HAP-1 (cell line): ENCODE measurements at regions not wholly inside any gene's neighbourhood (a gene's known extent, or its start where the extent isn't known, plus 50 kb on each side); places are given as distances from the start of the nearest gene placed in this dataset.
"Not testable (repeated sequence)": the region's sequence is repeated elsewhere in the genome, so short reads cannot be mapped to it uniquely, and the experiment has no call there.

Experiments
- DNase-seq, 2 experiments: peaks; one replicate each; pipeline ENCODE4 v3.0.0-alpha.2; 2016 to 2020; ENCODE audit warnings: low spot score in 2 of 2
- H3K27me3 ChIP-seq: fragments of 250-450 bp; sonication (Bioruptor Pico); 2 replicates; pipeline ENCODE4 v1.5.1; 2020; ENCODE audit warnings: low read depth, mild to moderate bottlenecking, moderate library complexity
- H3K36me3 ChIP-seq: fragments of 250-450 bp; sonication (Bioruptor Pico); replicated peaks from 2 replicates; pipeline ENCODE4 v1.5.1; 2020; ENCODE audit warnings: mild to moderate bottlenecking
- H3K4me1 ChIP-seq: fragments of 250-450 bp; sonication (Bioruptor Pico); 2 replicates; pipeline ENCODE4 v1.5.1; 2020; ENCODE audit warnings: mild to moderate bottlenecking
- H3K4me3 ChIP-seq: fragments of 250-450 bp; sonication (Bioruptor Pico); 2 replicates; pipeline ENCODE4 v1.5.1; 2020; ENCODE audit warnings: mild to moderate bottlenecking, moderate library complexity
- H3K9me3 ChIP-seq: fragments of 250-450 bp; sonication (Bioruptor Pico); 2 replicates; pipeline ENCODE4 v1.5.1; 2020; ENCODE audit warnings: mild to moderate bottlenecking, moderate library complexity
- in situ Hi-C: fragments of 300-500 bp; cut with MboI; formaldehyde crosslinking; loops from 3 replicates; pipeline ENCODE4 v1.14.3; 2020; ENCODE audit warnings: low sequenced_read_pairs, inconsistent platforms, mixed read lengths

- Histone ChIP-seq H3K4me1 (no peaks in the 10 kb centered on the region), H3K36me3 (no peaks in the 10 kb centered on the region), H3K4me3 (no peak overlapping the region), H3K9me3 (no peaks in the 10 kb centered on the region), H3K27me3 (no peaks in the 10 kb centered on the region)
- in situ Hi-C loops: no loop called here
- DNase-seq: no peak
Observed at GRCh38 chr5:10892147-10892910, 131.3 kb upstream of the DAP start.

DNA sequence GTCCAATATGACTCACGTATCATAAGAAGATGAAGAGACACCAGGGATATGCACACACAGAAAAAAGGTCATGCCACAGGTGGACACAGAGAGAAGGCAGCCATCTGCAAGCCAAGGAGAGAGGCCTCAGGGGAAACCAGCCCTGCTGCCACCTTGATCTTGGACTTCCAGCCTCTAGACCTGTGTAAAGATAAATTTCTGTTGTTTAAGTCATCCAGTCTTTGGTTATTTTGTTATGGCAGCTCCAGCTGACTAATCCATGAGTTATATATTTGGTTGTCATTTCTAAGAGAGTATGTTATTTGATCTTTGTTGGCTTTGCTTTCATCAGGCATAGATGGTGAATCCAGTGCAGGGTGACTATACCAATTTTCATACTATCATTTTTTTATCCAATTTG is 130.2 kb upstream of the DAP start:
- Histone ChIP-seq H3K27me3 (no peaks in the 10 kb centered on the region), H3K4me3 (no peak overlapping the region), H3K36me3 (no peaks in the 10 kb centered on the region), H3K9me3 (no peaks in the 10 kb centered on the region), H3K4me1 (no peaks in the 10 kb centered on the region)
- no peak for DNase-seq
- in situ Hi-C loops: no loop called here

- H3K27me3 ChIP-seq: no peaks in the 10 kb centered on the region
- H3K4me1 ChIP-seq: no peaks in the 10 kb centered on the region
- DNase-seq: no peak
- no peaks in the 10 kb centered on the region for H3K9me3 ChIP-seq
- in situ Hi-C loops: no loop called here
- no peaks in the 10 kb centered on the region for H3K36me3 ChIP-seq
- no peak overlapping the region for H3K4me3 ChIP-seq
Observed at GRCh38 chr5:10886497-10886896, 125.5 kb upstream of the DAP start.

GRCh38 chr5:10885026-10885425 is 124.0 kb upstream of the DAP start:
- no peak for DNase-seq
- Histone ChIP-seq H3K9me3 (no peaks in the 10 kb centered on the region), H3K4me3 (no peak overlapping the region), H3K27me3 (no peaks in the 10 kb centered on the region), H3K36me3 (no peaks in the 10 kb centered on the region), H3K4me1 (no peaks in the 10 kb centered on the region)
- in situ Hi-C loops: no loop called here

GRCh38 chr5:10883945-10884344 is 122.9 kb upstream of the DAP start:
- DNase-seq, H3K4me1 ChIP-seq, H3K36me3 ChIP-seq, H3K27me3 ChIP-seq, H3K9me3 ChIP-seq, H3K4me3 ChIP-seq, in situ Hi-C loops: not testable (repeated sequence)

DNA sequence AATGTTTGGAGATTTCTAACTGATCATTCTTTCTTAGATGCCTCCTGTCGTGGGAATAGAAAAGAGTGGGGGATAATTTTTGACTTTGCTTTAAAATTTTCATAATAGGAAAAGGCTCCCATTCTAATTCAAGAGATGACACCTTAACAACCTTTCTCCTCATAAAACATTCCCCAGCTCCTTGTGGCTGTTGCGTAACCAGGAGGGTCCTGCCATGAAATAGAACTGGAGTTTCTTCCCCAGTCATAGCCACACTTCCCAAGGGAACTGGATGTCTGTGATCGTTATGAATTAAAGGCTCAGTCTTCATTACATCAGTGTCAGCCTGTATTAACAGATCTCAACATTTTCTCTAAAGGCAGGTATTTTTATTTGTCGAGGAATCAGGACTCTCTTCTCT is 119.9 kb upstream of the DAP start:
- no peak overlapping the region for H3K4me3 ChIP-seq
- no peaks in the 10 kb centered on the region for H3K27me3 ChIP-seq
- no peaks in the 10 kb centered on the region for H3K9me3 ChIP-seq
- no peak for DNase-seq
- in situ Hi-C loops: no loop called here
- no peaks in the 10 kb centered on the region for H3K36me3 ChIP-seq
- H3K4me1 ChIP-seq: no peaks in the 10 kb centered on the region

DNA sequence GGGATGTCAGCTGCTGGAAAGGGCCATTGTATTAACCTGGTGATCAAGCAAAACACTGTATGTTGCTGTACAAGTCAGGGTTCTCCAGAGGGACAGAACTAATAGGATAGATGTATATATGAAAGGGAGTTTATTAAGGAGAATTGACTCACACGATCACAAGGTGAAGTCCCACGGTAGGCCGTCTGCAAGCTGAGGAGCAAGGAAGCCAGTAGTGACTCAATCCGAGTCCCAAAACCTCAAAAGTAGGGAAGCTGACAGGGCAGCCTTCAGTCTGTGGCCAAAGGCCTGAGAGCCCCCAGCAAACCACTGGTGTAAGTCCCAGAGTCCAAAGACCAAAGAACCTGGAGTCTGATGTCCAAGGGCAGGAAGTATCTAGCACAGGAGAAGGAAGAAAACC is 116.0 kb upstream of the DAP start:
- H3K36me3 ChIP-seq, DNase-seq, H3K4me3 ChIP-seq, in situ Hi-C loops, H3K9me3 ChIP-seq, H3K4me1 ChIP-seq, H3K27me3 ChIP-seq: not testable (repeated sequence)

- Histone ChIP-seq H3K4me3 (no peak overlapping the region), H3K36me3 (no peaks in the 10 kb centered on the region), H3K27me3 (no peaks in the 10 kb centered on the region), H3K4me1 (no peaks in the 10 kb centered on the region), H3K9me3 (no peaks in the 10 kb centered on the region)
- in situ Hi-C loops: no loop called here
- DNase-seq: no peak
Observed at GRCh38 chr5:10876006-10876744, 115.1 kb upstream of the DAP start.

DNA sequence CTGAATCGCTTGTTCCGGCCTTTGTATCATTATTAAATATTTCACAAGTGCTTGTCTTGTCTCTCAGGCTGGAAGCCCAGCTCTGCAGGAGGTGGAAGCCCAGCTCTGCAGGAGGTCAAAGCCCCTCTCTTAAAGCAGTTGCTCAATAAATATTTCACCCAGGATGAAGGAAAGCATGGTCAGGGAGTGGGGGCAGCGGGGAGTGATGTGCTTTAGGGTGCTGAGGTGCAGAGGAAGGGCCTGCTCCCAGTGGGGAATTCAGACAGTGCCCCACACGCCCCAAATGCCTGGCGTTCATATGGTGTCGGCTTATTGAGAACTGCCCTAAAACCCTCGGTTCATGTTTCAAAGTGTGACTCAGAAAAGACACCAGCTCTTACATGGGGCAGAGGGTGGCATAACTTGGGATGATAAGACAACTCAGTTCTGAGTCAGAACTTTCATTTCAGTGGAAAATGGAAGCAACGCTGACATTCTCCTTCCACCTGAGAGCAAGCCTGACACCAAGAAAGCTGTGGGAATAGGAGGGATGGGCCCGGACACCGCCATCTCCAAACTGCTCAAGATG is 114.3 kb upstream of the DAP start:
- H3K36me3 ChIP-seq: no peaks in the 10 kb centered on the region
- no peaks in the 10 kb centered on the region for H3K9me3 ChIP-seq
- no peaks in the 10 kb centered on the region for H3K4me1 ChIP-seq
- DNase-seq: no peak
- no peak overlapping the region for H3K4me3 ChIP-seq
- in situ Hi-C loops: no loop called here
- no peaks in the 10 kb centered on the region for H3K27me3 ChIP-seq

DNA sequence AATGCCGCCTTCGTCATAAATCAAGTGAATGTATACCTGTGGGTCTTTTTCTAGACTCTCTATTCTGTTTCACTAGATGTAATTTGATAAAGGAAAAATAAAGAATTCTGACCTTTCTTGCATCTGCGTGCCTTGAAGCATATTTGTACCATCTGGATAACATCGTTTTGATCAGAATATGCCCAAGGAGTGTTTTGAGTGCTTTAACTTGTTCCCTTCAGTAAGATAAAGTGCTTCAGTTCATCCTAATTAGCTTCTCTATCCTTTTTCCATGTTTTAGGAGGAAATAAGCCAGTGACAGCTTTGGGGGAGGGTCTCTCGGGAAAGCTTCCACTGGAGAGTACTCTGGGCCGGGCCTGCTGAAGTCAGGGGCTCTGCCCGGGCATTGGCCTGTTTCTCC is 113.5 kb upstream of the DAP start:
- no peaks in the 10 kb centered on the region for H3K36me3 ChIP-seq
- no peak for DNase-seq
- in situ Hi-C loops: no loop called here
- no peak overlapping the region for H3K4me3 ChIP-seq
- no peaks in the 10 kb centered on the region for H3K4me1 ChIP-seq
- no peaks in the 10 kb centered on the region for H3K9me3 ChIP-seq
- no peaks in the 10 kb centered on the region for H3K27me3 ChIP-seq

GRCh38 chr5:10870791-10871190 is 109.8 kb upstream of the DAP start:
- Histone ChIP-seq H3K36me3 (no peaks in the 10 kb centered on the region), H3K27me3 (peaks cover 3% of the 10 kb centered on the region), H3K4me1 (no peaks in the 10 kb centered on the region), H3K4me3 (no peak overlapping the region), H3K9me3 (no peaks in the 10 kb centered on the region)
- DNase-seq: no peak
- in situ Hi-C loops: no loop called here

DNA sequence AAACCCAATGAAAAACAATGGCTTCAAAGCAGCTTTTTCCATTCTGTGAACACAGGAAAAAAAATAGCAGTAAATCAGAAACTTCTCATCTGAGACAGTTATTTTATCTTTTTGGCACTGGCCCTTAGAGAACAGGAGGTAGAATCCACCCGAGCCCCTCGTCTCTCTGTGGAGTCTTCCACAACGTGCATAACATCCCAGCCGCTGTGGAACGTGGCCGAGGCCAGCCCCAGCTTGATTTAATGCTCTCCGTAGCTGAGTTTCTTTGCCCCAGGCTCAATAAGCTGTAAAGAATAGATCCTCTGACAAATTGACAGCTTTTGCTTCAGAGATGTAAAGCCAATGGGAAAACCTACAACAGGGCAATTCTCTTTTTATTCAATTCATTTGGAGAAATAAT is 107.9 kb upstream of the DAP start:
- Histone ChIP-seq H3K36me3 (no peaks in the 10 kb centered on the region), H3K9me3 (no peaks in the 10 kb centered on the region), H3K4me3 (no peak overlapping the region), H3K4me1 (no peaks in the 10 kb centered on the region), H3K27me3 (peaks cover 3% of the 10 kb centered on the region)
- no peak for DNase-seq
- in situ Hi-C loops: no loop called here

DNA sequence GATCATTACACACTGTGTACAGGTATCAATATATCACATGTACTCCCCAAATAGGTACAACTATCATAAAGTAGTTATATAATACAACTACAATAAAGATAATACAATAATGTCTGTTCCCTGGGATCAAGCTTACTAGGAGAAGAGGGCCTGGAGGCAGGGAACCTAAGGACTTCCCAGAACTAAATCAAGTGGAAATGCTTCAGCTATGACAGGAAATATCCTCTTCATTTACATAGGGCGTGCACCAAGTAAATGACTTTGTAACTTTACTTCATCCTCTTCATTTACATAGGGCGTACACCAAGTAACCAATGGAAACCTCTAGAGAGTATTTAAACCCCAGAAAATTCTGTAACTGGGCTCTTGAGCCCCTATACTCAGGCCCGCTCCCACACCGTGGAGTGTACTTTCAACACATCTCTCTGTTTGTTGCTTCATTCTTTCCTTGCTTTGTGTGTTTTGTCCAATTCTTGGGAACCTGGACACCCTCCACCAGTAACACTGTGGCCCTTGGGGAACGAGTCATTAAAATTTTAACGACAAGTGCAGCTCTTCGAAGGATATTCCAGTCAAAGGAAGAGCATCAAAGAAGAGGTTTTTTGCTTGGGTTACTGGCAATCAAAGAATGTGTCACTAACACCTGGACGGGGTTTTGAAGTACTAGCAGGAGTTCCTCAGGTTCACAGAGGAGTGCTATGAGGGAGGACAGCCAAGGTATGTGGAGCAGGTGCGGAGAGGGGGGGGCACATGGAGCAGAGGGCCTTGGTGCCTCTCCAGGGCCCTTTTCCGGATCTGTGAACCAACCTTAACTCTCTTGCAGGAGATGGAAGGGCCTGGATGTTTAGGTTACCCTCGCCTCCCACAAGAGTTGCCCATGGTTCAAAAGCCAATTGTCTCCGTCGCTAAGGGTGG is 106.6 kb upstream of the DAP start:
- no peaks in the 10 kb centered on the region for H3K9me3 ChIP-seq
- DNase-seq: no peak
- peaks cover 3% of the 10 kb centered on the region for H3K27me3 ChIP-seq
- H3K36me3 ChIP-seq: no peaks in the 10 kb centered on the region
- in situ Hi-C loops: no loop called here
- no peaks in the 10 kb centered on the region for H3K4me1 ChIP-seq
- no peak overlapping the region for H3K4me3 ChIP-seq
